GM20000 (cell line): ENCODE measurements at regions not wholly inside any gene's neighbourhood (a gene's known extent, or its start where the extent isn't known, plus 50 kb on each side); places are given as distances from the start of the nearest gene placed in this dataset.

ENCODE experiments used
- DNase-seq: peaks from one replicate; pipeline ENCODE4 v3.0.0; 2012; ENCODE audit warnings: low spot score
- CTCF ChIP-seq: IDR thresholded peaks from 2 replicates; pipeline ENCODE4 v1.5.1; 2012; ENCODE audit warnings: mild to moderate bottlenecking, control low read depth; ENCODE audit errors: extremely low read depth, missing control alignments

GRCh38 chr14:89680156-89680555 lies 263.1 kb upstream of the FOXN3 start:
- no peak for DNase-seq
- no peak for TF ChIP-seq CTCF

- TF ChIP-seq CTCF, result no peak
- DNase-seq, result no peak
Measured at GRCh38 chr14:89678768-89679167, 261.7 kb upstream of the FOXN3 start.

GRCh38 chr14:89675590-89675989 lies 258.6 kb upstream of the FOXN3 start:
- no peak for DNase-seq
- TF ChIP-seq CTCF, result no peak

- TF ChIP-seq CTCF, result no peak
- no peak for DNase-seq
Measured at GRCh38 chr14:89674936-89675335, 257.9 kb upstream of the FOXN3 start.

- no peak for TF ChIP-seq CTCF
- DNase-seq, result no peak
Measured at GRCh38 chr14:89674240-89674639, 257.2 kb upstream of the FOXN3 start.

GRCh38 chr14:89673512-89674225 lies 256.6 kb upstream of the FOXN3 start:
- DNase-seq, result no peak
- TF ChIP-seq CTCF, result no peak

GRCh38 chr14:89672636-89673511 lies 255.8 kb upstream of the FOXN3 start:
- TF ChIP-seq CTCF, result no peak
- no peak for DNase-seq
